ENCODE measurements at regions not wholly inside any gene's neighbourhood (a gene's known extent, or its start where the extent isn't known, plus 50 kb on each side); places are given as distances from the start of the nearest gene placed in this dataset.

DNA sequence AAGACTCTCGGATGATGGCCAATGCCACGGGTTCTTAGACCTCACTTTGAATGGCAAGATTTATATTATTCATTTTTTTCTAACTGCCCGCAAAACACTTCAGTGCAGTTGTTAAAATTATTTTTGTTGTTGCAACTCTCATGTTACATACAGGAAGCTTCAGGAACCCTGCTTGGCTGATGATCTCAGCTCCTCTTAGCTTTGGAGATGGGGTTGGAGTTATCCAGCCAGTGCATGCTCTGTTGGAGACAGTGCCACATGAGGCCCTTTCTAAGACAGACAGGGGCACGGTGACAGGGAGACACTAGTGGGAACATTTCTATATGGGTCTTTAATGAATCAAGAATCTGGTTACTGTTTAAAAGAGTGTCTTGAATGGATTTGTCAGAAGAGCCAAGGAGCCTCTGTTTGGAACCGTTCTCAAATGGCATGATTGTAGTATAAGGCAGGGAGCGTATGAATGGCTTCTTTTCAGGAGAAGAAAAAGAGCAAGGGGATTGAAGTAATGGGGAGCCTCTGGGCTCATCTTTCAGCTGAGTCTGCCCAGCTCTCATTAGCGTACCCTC is 61.9 kb upstream of the ENPP6 start:
- TF ChIP-seq, protein P1, sequence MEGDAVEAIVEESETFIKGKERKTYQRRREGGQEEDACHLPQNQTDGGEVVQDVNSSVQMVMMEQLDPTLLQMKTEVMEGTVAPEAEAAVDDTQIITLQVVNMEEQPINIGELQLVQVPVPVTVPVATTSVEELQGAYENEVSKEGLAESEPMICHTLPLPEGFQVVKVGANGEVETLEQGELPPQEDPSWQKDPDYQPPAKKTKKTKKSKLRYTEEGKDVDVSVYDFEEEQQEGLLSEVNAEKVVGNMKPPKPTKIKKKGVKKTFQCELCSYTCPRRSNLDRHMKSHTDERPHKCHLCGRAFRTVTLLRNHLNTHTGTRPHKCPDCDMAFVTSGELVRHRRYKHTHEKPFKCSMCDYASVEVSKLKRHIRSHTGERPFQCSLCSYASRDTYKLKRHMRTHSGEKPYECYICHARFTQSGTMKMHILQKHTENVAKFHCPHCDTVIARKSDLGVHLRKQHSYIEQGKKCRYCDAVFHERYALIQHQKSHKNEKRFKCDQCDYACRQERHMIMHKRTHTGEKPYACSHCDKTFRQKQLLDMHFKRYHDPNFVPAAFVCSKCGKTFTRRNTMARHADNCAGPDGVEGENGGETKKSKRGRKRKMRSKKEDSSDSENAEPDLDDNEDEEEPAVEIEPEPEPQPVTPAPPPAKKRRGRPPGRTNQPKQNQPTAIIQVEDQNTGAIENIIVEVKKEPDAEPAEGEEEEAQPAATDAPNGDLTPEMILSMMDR (conservative IDR thresholded peaks at IDR 0.05; ENCODE audit: low read length) = no peak
- no peak for TF ChIP-seq EZH2phosphoT487 (IDR thresholded peaks at IDR 0.05; ENCODE audit: borderline replicate concordance)

All from Loucy (cell line).